WTC11 (cell line): ENCODE measurements at regions not wholly inside any gene's neighbourhood (a gene's known extent, or its start where the extent isn't known, plus 50 kb on each side); places are given as distances from the start of the nearest gene placed in this dataset.

Experiments used
- CTCF ChIP-seq: fragments of 200-600 bp; IDR thresholded peaks from 2 replicates; pipeline ENCODE4 v1.8.0; 2022; ENCODE audit warnings: antibody characterized with exemption
- ELF4 ChIP-seq: sonication (generic); formaldehyde crosslinking; IDR thresholded peaks from 2 replicates; pipeline ENCODE4 v1.8.1; 2022; ENCODE audit warnings: low read depth, mild to moderate bottlenecking, moderate library complexity, missing genetic modification reagents
- GABPB1 ChIP-seq: sonication (generic); formaldehyde crosslinking; IDR thresholded peaks from 2 replicates; pipeline ENCODE4 v1.8.1; 2023; ENCODE audit warnings: mild to moderate bottlenecking, missing genetic modification reagents
- HMGXB4 ChIP-seq: sonication (generic); formaldehyde crosslinking; IDR thresholded peaks from 2 replicates; pipeline ENCODE4 v1.8.1; 2023; ENCODE audit warnings: mild to moderate bottlenecking, moderate library complexity, missing genetic modification reagents
- KAT7 ChIP-seq: sonication (generic); formaldehyde crosslinking; IDR thresholded peaks from 2 replicates; pipeline ENCODE4 v1.8.1; 2023; ENCODE audit warnings: missing genetic modification reagents, mild to moderate bottlenecking, borderline replicate concordance
- MAX ChIP-seq: sonication (generic); formaldehyde crosslinking; IDR thresholded peaks from 2 replicates; pipeline ENCODE4 v1.8.0; 2022; ENCODE audit warnings: mild to moderate bottlenecking, missing genetic modification reagents
- NR2C2 ChIP-seq: sonication (generic); formaldehyde crosslinking; IDR thresholded peaks from 2 replicates; pipeline ENCODE4 v1.8.0; 2022; ENCODE audit warnings: mild to moderate bottlenecking, missing genetic modification reagents
- PRDM15 ChIP-seq: sonication (generic); formaldehyde crosslinking; IDR thresholded peaks from 2 replicates; pipeline ENCODE4 v1.8.0; 2022; ENCODE audit warnings: missing genetic modification reagents
- STAT6 ChIP-seq: sonication (generic); formaldehyde crosslinking; conservative IDR thresholded peaks from 2 replicates; pipeline ENCODE4 v1.8.1; 2023; ENCODE audit warnings: mild to moderate bottlenecking, low read depth, missing genetic modification reagents, moderate library complexity
- USF1 ChIP-seq: sonication (generic); formaldehyde crosslinking; IDR thresholded peaks from 2 replicates; pipeline ENCODE4 v1.8.0; 2022; ENCODE audit warnings: mild to moderate bottlenecking, missing genetic modification reagents
- ZBTB21 ChIP-seq: sonication (generic); formaldehyde crosslinking; IDR thresholded peaks from 2 replicates; pipeline ENCODE4 v1.8.1; 2023; ENCODE audit warnings: mild to moderate bottlenecking, missing genetic modification reagents, borderline replicate concordance
- ZNF263 ChIP-seq: sonication (generic); formaldehyde crosslinking; IDR thresholded peaks from 2 replicates; pipeline ENCODE4 v1.8.1; 2022; ENCODE audit warnings: low read depth, mild to moderate bottlenecking, moderate library complexity, missing genetic modification reagents
- ZNF416 ChIP-seq: fragments of 250-450 bp; sonication (Bioruptor Pico); IDR thresholded peaks from 2 replicates; pipeline ENCODE4 v1.9.0; 2021; ENCODE audit warnings: mild to moderate bottlenecking, inconsistent platforms

- TF ChIP-seq CTCF, result no peak
- no peak for TF ChIP-seq ZNF416 (CRISPR knock-in tag)
- TF ChIP-seq NR2C2 (CRISPR knock-in tag), result no peak
- no peak for TF ChIP-seq STAT6 (CRISPR knock-in tag)
- TF ChIP-seq USF1 (CRISPR knock-in tag), result no peak
- no peak for TF ChIP-seq ZBTB21
- TF ChIP-seq ZNF263, result no peak
- no peak for TF ChIP-seq PRDM15 (CRISPR knock-in tag)
- TF ChIP-seq GABPB1 (CRISPR knock-in tag), result peak; percentile 38; the same call in 1 of the 2 replicates
- TF ChIP-seq ELF4 (CRISPR knock-in tag), result no peak
- no peak for TF ChIP-seq MAX
- TF ChIP-seq KAT7 (CRISPR knock-in tag), result no peak
- no peak for TF ChIP-seq HMGXB4 (CRISPR knock-in tag)
Measured at GRCh38 chr15:53414167-53414566, 345.3 kb downstream of the WDR72 start.
